ENCODE measurements at regions not wholly inside any gene's neighbourhood (a gene's known extent, or its start where the extent isn't known, plus 50 kb on each side); places are given as distances from the start of the nearest gene placed in this dataset.

DNA sequence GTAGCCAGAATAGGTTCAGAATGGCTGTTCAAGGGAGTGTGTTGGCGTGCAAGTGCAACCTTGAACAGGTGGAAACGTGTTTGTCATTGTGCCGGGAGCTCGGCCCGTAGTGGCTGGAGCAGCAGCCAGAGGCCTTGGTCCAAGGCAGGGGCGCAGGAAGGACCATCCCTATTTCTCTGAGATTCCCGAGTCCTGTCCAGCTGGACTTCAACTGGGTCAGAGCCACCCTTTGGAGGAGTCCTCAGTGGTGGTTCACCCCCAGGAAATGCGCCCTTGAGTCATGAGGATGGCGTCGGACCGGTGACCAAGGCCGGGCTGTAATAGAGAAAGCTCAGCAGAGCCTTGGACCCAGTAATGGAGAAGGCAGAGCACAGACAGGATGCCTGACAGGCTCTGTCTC lies 1402.0 kb downstream of the BRD1 start:
- TF ChIP-seq, protein P1, sequence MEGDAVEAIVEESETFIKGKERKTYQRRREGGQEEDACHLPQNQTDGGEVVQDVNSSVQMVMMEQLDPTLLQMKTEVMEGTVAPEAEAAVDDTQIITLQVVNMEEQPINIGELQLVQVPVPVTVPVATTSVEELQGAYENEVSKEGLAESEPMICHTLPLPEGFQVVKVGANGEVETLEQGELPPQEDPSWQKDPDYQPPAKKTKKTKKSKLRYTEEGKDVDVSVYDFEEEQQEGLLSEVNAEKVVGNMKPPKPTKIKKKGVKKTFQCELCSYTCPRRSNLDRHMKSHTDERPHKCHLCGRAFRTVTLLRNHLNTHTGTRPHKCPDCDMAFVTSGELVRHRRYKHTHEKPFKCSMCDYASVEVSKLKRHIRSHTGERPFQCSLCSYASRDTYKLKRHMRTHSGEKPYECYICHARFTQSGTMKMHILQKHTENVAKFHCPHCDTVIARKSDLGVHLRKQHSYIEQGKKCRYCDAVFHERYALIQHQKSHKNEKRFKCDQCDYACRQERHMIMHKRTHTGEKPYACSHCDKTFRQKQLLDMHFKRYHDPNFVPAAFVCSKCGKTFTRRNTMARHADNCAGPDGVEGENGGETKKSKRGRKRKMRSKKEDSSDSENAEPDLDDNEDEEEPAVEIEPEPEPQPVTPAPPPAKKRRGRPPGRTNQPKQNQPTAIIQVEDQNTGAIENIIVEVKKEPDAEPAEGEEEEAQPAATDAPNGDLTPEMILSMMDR (IDR thresholded peaks at IDR 0.05): no peak
- TF ChIP-seq POLR2A (IDR thresholded peaks at IDR 0.05): no peak

All from adrenal gland (tissue), 5 donors.